ENCODE measurements at regions not wholly inside any gene's neighbourhood (a gene's known extent, or its start where the extent isn't known, plus 50 kb on each side); places are given as distances from the start of the nearest gene placed in this dataset.

DNA sequence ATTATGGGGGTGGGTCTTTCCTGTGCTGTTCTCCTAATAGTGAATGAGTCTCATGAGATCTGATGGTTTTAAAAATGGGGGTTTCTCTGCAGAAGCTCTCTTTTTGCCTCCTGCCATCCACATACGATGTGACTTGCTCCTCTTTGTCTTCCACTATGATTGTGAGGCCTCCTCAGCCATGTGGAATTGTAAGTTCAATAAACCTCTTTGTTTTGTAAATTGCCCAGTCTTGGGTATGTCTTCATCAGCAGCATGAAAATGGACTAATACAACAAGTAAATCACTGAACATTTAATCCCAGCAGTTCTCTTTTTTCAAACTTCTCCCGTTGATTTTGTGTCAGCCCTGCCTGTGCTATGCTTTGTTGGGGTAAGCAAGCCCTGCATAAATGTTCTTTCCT, 95.2 kb downstream of the FAM217A start:
- H4K20me1 ChIP-seq (replicated peaks; ENCODE audit: control insufficient read depth, insufficient read depth, low read length) = no peaks in the 10 kb centered on the region
- H3K79me2 ChIP-seq (ENCODE audit: control insufficient read depth, insufficient read depth, low read length) = no peaks in the 10 kb centered on the region
- no TSS peak for BruUV-seq (replicated peaks)
- ATAC-seq (no peak), FAIRE-seq (no peak), DNase-seq (ENCODE audit: extremely low read depth in 1 of 4, low spot score in 3 of 4) (no peak)
- no peak overlapping the region for H3K9ac ChIP-seq (ENCODE audit: insufficient read depth in 1 of 2, low read depth in 2 of 2, low read length in 2 of 2)
- ChIA-PET CTCF (ENCODE audit: low intra/inter-chr PET ratio) (no interaction called here), POLR2A (no interaction called here)
- 19% methylated on average over 2 of the region's 2 CpGs for WGBS (ENCODE audit: insufficient coverage, low coverage, missing lambda C conversion rate)
- intact Hi-C loops (cut with micrococcal nuclease) = no loop called here
- no peak overlapping the region for H3K4me2 ChIP-seq (ENCODE audit: insufficient read depth, low read length)
- no peaks in the 10 kb centered on the region for H3K36me3 ChIP-seq (ENCODE audit: control insufficient read depth, insufficient read depth, low read length)
- H2AFZ ChIP-seq (ENCODE audit: low read depth, low read length) = no peak overlapping the region
- no peaks in the 10 kb centered on the region for H3K9me3 ChIP-seq (replicated peaks; ENCODE audit: control insufficient read depth, insufficient read depth, low read depth, low read length)
- H3K27me3 ChIP-seq (ENCODE audit: control insufficient read depth in 2 of 2, insufficient read depth in 2 of 2, low read length in 2 of 2) = peaks cover 0 to 4% of the 10 kb centered on the region in 2 experiments; a peak in 2 of 5 replicates
- no peaks in the 10 kb centered on the region for H3K9me1 ChIP-seq (ENCODE audit: control insufficient read depth, insufficient read depth, low read length)
- H3K27ac ChIP-seq (ENCODE audit: extremely low read depth, low read depth, low read length) = no peak overlapping the region
- TF ChIP-seq ZBTB5 (IDR thresholded peaks at IDR 0.05) (no peak), FOXP1 (CRISPR knock-in tag; IDR thresholded peaks at IDR 0.05) (no peak), ZNF696 (CRISPR knock-in tag; conservative IDR thresholded peaks at IDR 0.05) (no peak), ID3 (CRISPR knock-in tag; IDR thresholded peaks at IDR 0.05) (no peak), ID3 (tag; IDR thresholded peaks at IDR 0.05) (no peak), KDM2B (CRISPR knock-in tag; IDR thresholded peaks at IDR 0.05) (no peak), TEAD4 (IDR thresholded peaks at IDR 0.05; ENCODE audit: low read length) (no peak), TEAD4 (CRISPR knock-in tag; IDR thresholded peaks at IDR 0.05; ENCODE audit: borderline replicate concordance) (no peak)
- no peak overlapping the region for H3K4me3 ChIP-seq
- no peaks in the 10 kb centered on the region for H3K4me1 ChIP-seq (replicated peaks in 1 of 2; ENCODE audit: control insufficient read depth in 2 of 2, insufficient read depth in 2 of 2, low read length in 2 of 2)
- in situ Hi-C loops (cut with MboI) = no loop called here
